GM11168 (cell line): ENCODE measurements at regions not wholly inside any gene's neighbourhood (a gene's known extent, or its start where the extent isn't known, plus 50 kb on each side); places are given as distances from the start of the nearest gene placed in this dataset.

Experiments
- in situ Hi-C: fragments of 300-500 bp; cut with MboI; formaldehyde crosslinking; loops from one replicate; pipeline ENCODE4 v1.12.0; 2022; ENCODE audit warnings: low sequenced_read_pairs; ENCODE audit not compliant: unreplicated experiment

GRCh38 chr7:97578225-97578624, 153.7 kb upstream of the TAC1 start:
- in situ Hi-C loops = no loop called here

DNA sequence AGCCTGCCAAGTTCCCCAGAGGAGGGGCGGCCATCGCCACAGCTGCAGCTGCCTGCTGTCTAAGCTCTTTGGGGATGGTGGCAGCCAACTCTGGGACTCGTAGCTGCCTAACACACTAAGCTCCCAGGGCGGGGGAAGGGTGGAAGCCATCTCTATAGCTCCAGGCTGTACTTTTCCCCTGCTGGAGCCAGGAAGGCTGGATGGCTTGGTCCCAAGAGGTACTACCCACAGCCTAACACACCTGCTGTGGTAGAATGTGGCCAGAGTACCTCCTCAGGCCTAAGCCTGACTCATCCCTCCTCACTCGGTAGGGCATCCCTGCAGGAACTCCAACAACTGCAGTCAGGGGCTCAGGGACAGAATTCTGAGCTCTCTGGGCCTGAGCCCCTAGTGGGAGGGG, 151.7 kb upstream of the TAC1 start:
- in situ Hi-C loops = no loop called here

DNA sequence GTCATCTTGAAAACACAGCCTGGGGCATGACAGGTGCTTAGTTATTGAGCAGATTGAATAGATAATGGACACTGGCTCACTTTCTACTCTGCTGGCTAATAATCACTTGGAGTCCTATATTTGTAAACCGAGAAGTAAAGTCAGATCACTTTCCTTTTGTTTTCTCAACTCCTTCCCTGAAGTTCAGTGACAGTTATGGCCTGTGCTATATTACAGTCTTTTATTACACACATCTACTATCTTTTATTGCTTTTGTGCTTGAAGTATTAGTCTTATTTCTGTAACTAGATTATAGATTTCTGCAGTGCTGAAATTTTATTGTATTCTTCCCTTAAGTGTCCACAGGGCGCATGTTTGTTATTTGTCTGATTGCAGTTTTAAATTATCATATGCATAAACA, 136.4 kb upstream of the TAC1 start:
- in situ Hi-C loops = no loop called here

- in situ Hi-C loops = no loop called here
These were observed 129.9 kb upstream of the TAC1 start for GRCh38 chr7:97601931-97602457.

GRCh38 chr7:97620495-97620894, 111.4 kb upstream of the TAC1 start:
- in situ Hi-C loops = no loop called here

GRCh38 chr7:97623333-97623732, 108.6 kb upstream of the TAC1 start:
- in situ Hi-C loops = no loop called here

DNA sequence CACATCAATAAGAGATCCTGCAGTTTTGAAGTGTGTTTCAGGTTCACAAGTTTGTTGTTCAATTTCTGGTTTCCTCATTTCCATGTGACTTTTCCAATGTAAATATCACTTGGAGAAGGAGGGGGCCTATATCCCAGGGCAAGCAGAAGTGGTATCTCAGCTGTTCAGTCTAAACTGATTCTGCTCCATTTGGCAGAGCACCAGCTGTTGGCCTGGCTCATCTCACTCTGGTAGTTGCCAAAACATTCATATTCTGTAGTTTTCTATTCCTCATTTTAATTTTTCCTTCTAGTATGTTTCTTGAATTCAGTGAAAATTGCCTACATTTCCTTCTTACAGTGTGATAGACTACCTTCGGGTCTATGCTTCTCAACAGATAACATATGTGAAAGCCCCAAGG, 101.8 kb upstream of the TAC1 start:
- in situ Hi-C loops = no loop called here

DNA sequence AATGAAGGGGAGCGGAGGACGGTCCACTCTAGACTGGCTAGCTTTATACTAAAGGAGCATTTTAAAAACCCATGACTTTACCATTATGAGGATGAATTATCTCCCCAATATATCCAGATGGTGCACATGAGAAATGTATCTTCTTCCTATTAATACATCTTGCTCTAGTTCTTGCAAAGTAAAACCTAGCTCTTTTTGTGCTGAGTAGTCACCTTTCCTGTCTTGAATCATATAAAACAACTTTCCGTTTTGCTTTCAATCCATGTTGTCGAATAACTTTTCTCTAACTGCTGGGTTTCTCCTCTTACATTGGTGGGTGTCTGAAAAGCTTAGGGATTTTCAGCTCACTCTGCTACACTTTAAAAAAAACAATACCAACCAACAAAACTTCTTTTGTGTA, 96.3 kb upstream of the TAC1 start:
- in situ Hi-C loops = no loop called here

DNA sequence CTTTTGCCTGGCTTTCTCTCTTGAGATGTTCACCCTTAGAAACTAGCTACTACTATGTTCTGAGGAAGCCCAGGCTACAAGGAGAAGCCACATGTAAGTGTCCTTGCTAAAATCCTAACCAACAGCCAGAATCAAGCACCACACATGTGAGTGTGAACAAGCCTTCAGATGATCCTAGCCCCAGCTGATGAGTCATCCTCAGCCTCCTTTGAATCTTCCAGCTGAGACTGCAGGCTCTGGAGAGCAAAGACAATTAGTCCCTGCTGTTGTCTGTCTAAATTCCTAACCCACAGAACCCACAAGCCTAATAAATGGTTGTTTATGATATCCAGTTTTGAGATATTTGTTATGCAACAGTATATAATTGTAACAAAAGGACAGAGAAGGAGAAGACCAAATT, 92.8 kb upstream of the TAC1 start:
- in situ Hi-C loops = no loop called here

DNA sequence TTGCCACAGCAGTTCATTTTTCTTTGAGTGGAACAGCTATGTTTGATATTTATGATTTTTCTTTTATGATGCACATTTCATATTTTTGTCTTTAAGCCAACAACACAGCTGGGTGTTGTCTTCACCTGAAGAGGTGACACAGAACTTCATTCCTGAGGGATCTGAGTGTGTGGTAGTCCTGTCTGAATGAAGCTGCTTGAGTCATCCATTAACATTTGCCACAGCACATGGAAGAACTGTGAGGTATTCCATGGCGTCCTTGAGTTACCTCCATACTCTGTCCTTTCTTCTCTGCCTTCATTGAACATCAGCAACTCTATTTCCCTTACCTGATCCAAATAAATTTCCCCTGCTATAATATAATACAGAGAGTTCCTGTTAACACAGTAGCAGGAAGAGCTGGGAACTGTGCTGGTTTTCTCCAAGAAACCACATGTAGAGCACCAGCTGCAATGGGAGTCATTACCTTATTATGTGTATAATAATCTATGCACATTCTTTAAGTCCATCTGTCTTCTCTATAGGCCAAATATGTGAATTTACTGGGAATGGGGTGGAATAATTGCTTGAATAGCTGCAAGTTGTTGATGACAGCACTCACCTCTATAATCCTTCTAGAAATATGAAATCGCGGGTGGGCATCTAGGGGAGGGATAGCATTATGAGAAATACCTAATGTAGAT, 72.4 kb upstream of the TAC1 start:
- in situ Hi-C loops = no loop called here

GRCh38 chr7:97667359-97667758, 64.5 kb upstream of the TAC1 start:
- in situ Hi-C loops = no loop called here

GRCh38 chr7:97671571-97671970, 60.3 kb upstream of the TAC1 start:
- in situ Hi-C loops = no loop called here

DNA sequence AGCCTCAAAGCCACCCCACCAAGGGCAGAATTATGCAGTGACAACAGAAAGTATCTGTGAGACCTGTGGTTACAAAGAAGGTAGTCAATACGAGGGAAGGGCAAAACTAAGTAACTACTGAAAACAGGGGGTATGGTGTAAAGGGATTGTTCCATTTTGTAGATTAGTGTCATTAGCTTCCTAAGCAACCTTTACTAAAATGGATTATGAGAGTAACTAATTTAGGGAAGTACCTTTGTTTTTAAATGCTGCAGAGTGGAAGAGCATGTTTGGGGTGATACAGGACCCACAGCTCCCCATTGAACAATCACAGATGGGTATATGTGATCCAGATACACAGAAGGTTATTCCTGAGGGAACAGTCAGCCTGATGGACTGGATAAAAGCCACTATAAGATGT, 51.3 kb upstream of the TAC1 start:
- in situ Hi-C loops = no loop called here
